B cell (primary cell): ENCODE measurements at regions not wholly inside any gene's neighbourhood (a gene's known extent, or its start where the extent isn't known, plus 50 kb on each side); places are given as distances from the start of the nearest gene placed in this dataset.

Experiments used
- ATAC-seq: fragments of 200-7000 bp; cut with Tn5 transposase; one replicate; pipeline ENCODE4 v1.10.0; 2021; ENCODE audit warnings: low read depth, mild to moderate bottlenecking, moderate number of reproducible peaks, moderate library complexity
- CTCF ChIA-PET: fragments of 350-600 bp; sonication (Branson Sonifier 250); formaldehyde crosslinking; loops from one replicate; lab custom pipeline; 2021; ENCODE audit warnings: antibody characterized with exemption, inconsistent platforms; lab: Charles Lee
- POLR2A ChIA-PET: fragments of 350-600 bp; sonication (Branson Sonifier 250); formaldehyde crosslinking; loops from one replicate; lab custom pipeline; 2021; ENCODE audit warnings: antibody characterized with exemption; lab: Charles Lee
- DNase-seq: peaks from one replicate; pipeline ENCODE4 v3.0.0; 2013
- H2AFZ ChIP-seq: 2 replicates; pipeline ENCODE4 v1.6.1; 2012; ENCODE audit warnings: mild to moderate bottlenecking, low read depth, low read length; ENCODE audit not compliant: insufficient read depth, poor library complexity, severe bottlenecking
- H3K27ac ChIP-seq, 2 donors: 1 replicate in 1 of 2; 2 replicates in 1 of 2; pipeline ENCODE4 v1.5.1; 2012 to 2013; ENCODE audit warnings: low read length in 2 of 2, mild to moderate bottlenecking in 2 of 2, moderate library complexity in 1 of 2
- H3K27me3 ChIP-seq, 4 experiments: fragments of 200-600 bp in 1 of 4; sonication (generic) in 1 of 4; replicated peaks in 1 of 4; 1 replicate in 2 of 4; 2 replicates in 2 of 4; pipeline versions ENCODE4 v1.6.1 to v1.7.0; 2013 to 2016; ENCODE audit warnings: low read length in 3 of 4, mild to moderate bottlenecking in 2 of 4, mixed read lengths in 1 of 4, moderate library complexity in 1 of 4; ENCODE audit not compliant: insufficient read depth in 4 of 4, control insufficient read depth in 3 of 4; ENCODE audit errors: control extremely low read depth in 1 of 4
- H3K36me3 ChIP-seq, 2 experiments: replicated peaks in 1 of 2; 1 replicate in 1 of 2; 2 replicates in 1 of 2; pipeline versions ENCODE4 v1.6.1 to v1.7.1; 2013; ENCODE audit warnings: low read length in 1 of 2; ENCODE audit not compliant: insufficient read depth in 2 of 2, control insufficient read depth in 1 of 2; ENCODE audit errors: control extremely low read depth in 1 of 2, extremely low read depth in 1 of 2
- H3K4me1 ChIP-seq, 2 donors: fragments of 200-600 bp in 1 of 2; sonication (generic) in 1 of 2; 1 replicate in 1 of 2; 2 replicates in 1 of 2; pipeline versions ENCODE4 v1.5.1 to v1.6.1; 2013 to 2017; ENCODE audit warnings: low read length in 2 of 2; ENCODE audit not compliant: control insufficient read depth in 2 of 2, insufficient read depth in 2 of 2
- H3K4me2 ChIP-seq: replicated peaks from 2 replicates; pipeline ENCODE3; 2012; ENCODE audit warnings: mild to moderate bottlenecking, low read depth, low read length; ENCODE audit not compliant: poor library complexity, severe bottlenecking
- H3K4me3 ChIP-seq, 5 experiments: fragments of 200-600 bp in 1 of 5; sonication (generic) in 1 of 5; 1 replicate in 3 of 5; 2 replicates in 2 of 5; pipeline versions ENCODE4 v1.5.1 to v1.7.0; 2011 to 2016; ENCODE audit warnings: low read length in 4 of 5, mild to moderate bottlenecking in 4 of 5, low read depth in 2 of 5, control low read depth in 1 of 5, moderate library complexity in 1 of 5; ENCODE audit not compliant: insufficient read depth in 1 of 5; ENCODE audit errors: control extremely low read depth in 1 of 5, extremely low read depth in 1 of 5
- H3K79me2 ChIP-seq: fragments of 200-600 bp; sonication (generic); one replicate; pipeline ENCODE4 v1.6.0; 2016; ENCODE audit warnings: low read length; ENCODE audit not compliant: control insufficient read depth, insufficient read depth
- H3K9ac ChIP-seq: fragments of 200-600 bp; sonication (generic); 2 replicates; pipeline ENCODE4 v1.6.1; 2017; ENCODE audit warnings: mild to moderate bottlenecking, low read length, moderate library complexity
- H3K9me3 ChIP-seq, 3 donors: one replicate each; pipeline versions ENCODE4 v1.6.1 to v1.7.1; 2013; ENCODE audit warnings: low read length in 2 of 3; ENCODE audit not compliant: control insufficient read depth in 2 of 3, insufficient read depth in 1 of 3; ENCODE audit errors: control extremely low read depth in 1 of 3
- H4K20me1 ChIP-seq: 2 replicates; pipeline ENCODE4 v1.6.0; 2012; ENCODE audit warnings: mild to moderate bottlenecking, low read length; ENCODE audit not compliant: insufficient read depth, control insufficient read depth, poor library complexity, severe bottlenecking
- H3K27ac Mint-ChIP-seq: one replicate; pipeline ENCODE4 v1.8.0; 2021; ENCODE audit warnings: mixed read lengths
- H3K27me3 Mint-ChIP-seq: one replicate; pipeline ENCODE4 v1.8.0; 2021; ENCODE audit warnings: mixed read lengths
- H3K4me1 Mint-ChIP-seq: one replicate; pipeline ENCODE4 v1.8.0; 2021; ENCODE audit warnings: mixed read lengths
- H3K4me3 Mint-ChIP-seq: one replicate; pipeline ENCODE4 v1.8.0; 2021; ENCODE audit warnings: mixed read lengths
- H3K9me3 Mint-ChIP-seq: one replicate; pipeline ENCODE4 v1.8.0; 2022; ENCODE audit warnings: mixed read lengths; ENCODE audit not compliant: insufficient read depth
- EZH2 ChIP-seq: IDR thresholded peaks from 2 replicates; pipeline ENCODE4 v1.6.1; 2012; ENCODE audit warnings: borderline replicate concordance, low read depth, mild to moderate bottlenecking, moderate library complexity, low read length; ENCODE audit not compliant: insufficient read depth, poor library complexity, severe bottlenecking
- WGBS: methylation state at CpG from one replicate; pipeline ENCODE4 v1.1.5; 2013; ENCODE audit warnings: missing lambda C conversion rate; ENCODE audit not compliant: insufficient coverage; 5-methylcytosine and 5-hydroxymethylcytosine counted together
- intact Hi-C: fragments of 100-400 bp; cut with micrococcal nuclease; formaldehyde crosslinking; loops from one replicate; pipeline ENCODE4 v1.10.0; 2022
- TF ChIP-seq, protein P1 (sequence below): fragments of 200-600 bp; IDR thresholded peaks from one replicate; pipeline ENCODE4 v1.8.0; 2022; ENCODE audit warnings: antibody characterized with exemption, mild to moderate bottlenecking

DNA sequence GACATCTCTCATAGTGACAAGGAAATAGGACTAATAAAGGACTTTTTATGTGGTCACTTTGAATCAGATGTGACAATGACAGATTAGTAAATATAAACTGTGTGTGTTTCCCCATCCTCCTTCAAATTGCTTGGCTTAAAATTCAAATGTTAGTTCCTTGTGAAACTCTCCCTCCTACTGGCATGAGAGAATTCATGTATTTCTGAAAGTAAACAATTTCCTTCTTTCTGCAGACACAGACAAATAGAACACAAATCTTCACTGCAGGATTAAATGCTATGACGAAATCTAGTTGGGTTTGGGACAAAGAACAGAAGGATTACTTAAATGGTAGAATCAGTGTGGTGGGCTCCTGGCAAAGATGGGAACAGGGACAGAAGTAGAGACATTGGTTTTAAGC, 328.7 kb upstream of the FAM98A start:
- Histone ChIP-seq H3K4me3 (no peak overlapping the region), H3K27me3 (no peaks in the 10 kb centered on the region), H3K4me2 (no peak overlapping the region), H4K20me1 (no peaks in the 10 kb centered on the region), H3K79me2 (no peaks in the 10 kb centered on the region), H3K9ac (no peak overlapping the region), H2AFZ (no peak overlapping the region), H3K9me3 (peaks cover 0 to 9% (median 0%) of the 10 kb centered on the region in 3 donors), H3K36me3 (no peaks in the 10 kb centered on the region), H3K27ac (no peak overlapping the region), H3K4me1 (no peaks in the 10 kb centered on the region)
- POLR2A ChIA-PET, result no interaction called here
- intact Hi-C loops, result no loop called here
- WGBS, result 80% methylated on average over 1 of the region's 1 CpG
- CTCF ChIA-PET, result no interaction called here
- no peak for ATAC-seq
- Mint-ChIP-seq H3K9me3 (no peaks in the 10 kb centered on the region), H3K4me1 (no peaks in the 10 kb centered on the region), H3K27ac (no peak overlapping the region), H3K4me3 (no peak overlapping the region), H3K27me3 (no peaks in the 10 kb centered on the region)
- DNase-seq, result no peak
- TF ChIP-seq, protein P1, sequence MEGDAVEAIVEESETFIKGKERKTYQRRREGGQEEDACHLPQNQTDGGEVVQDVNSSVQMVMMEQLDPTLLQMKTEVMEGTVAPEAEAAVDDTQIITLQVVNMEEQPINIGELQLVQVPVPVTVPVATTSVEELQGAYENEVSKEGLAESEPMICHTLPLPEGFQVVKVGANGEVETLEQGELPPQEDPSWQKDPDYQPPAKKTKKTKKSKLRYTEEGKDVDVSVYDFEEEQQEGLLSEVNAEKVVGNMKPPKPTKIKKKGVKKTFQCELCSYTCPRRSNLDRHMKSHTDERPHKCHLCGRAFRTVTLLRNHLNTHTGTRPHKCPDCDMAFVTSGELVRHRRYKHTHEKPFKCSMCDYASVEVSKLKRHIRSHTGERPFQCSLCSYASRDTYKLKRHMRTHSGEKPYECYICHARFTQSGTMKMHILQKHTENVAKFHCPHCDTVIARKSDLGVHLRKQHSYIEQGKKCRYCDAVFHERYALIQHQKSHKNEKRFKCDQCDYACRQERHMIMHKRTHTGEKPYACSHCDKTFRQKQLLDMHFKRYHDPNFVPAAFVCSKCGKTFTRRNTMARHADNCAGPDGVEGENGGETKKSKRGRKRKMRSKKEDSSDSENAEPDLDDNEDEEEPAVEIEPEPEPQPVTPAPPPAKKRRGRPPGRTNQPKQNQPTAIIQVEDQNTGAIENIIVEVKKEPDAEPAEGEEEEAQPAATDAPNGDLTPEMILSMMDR, result no peak
- TF ChIP-seq EZH2, result no peak

GRCh38 chr2:33925311-33925710, 326.2 kb upstream of the FAM98A start:
- TF ChIP-seq, protein P1, result no peak
- TF ChIP-seq EZH2, result no peak
- no peak for ATAC-seq
- no CpG with 5 or more reads among the region's 1 CpG for WGBS

More at GRCh38 chr2:33925311-33925710, 326.2 kb upstream of the FAM98A start:
- ChIA-PET CTCF (no interaction called here), POLR2A (no interaction called here)
- Histone ChIP-seq H4K20me1 (no peaks in the 10 kb centered on the region), H3K27ac (no peak overlapping the region), H2AFZ (no peak overlapping the region), H3K4me3 (no peak overlapping the region), H3K9me3 (peaks cover 0 to 9% (median 0%) of the 10 kb centered on the region in 3 donors), H3K4me1 (no peaks in the 10 kb centered on the region), H3K4me2 (no peak overlapping the region), H3K79me2 (no peaks in the 10 kb centered on the region), H3K9ac (no peak overlapping the region), H3K27me3 (no peaks in the 10 kb centered on the region), H3K36me3 (no peaks in the 10 kb centered on the region)
- Mint-ChIP-seq H3K27me3 (no peaks in the 10 kb centered on the region), H3K4me3 (no peak overlapping the region), H3K9me3 (no peaks in the 10 kb centered on the region), H3K4me1 (no peaks in the 10 kb centered on the region), H3K27ac (no peak overlapping the region)
- no peak for DNase-seq
- intact Hi-C loops, result no loop called here
